ENCODE measurements at regions not wholly inside any gene's neighbourhood (a gene's known extent, or its start where the extent isn't known, plus 50 kb on each side); places are given as distances from the start of the nearest gene placed in this dataset.

DNA sequence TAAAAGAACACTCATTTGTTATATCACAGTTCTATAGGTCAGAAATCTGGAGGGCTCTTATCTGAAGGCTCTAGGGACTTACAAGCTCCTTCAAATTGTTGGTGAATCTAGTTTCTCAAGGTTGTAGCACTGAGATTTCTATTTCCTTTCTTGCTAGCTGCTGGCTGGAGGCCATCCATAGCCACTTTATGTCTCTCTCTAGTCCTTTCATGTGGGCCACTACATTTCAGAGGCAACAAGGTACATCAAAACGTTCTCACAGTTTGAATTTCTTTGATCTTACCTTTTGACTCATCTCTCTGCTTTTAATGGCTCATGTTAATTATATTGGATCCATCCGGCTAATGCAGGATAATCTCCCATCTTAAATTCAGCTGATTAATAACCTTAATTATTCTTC lies 286.8 kb downstream of the DIO2 start:
- no TSS peak for BruUV-seq (replicated peaks)
- H3K9me3 Mint-ChIP-seq (ENCODE audit: low read depth, unreplicated experiment), result peaks cover 16% of the 10 kb centered on the region
- intact Hi-C loops (cut with micrococcal nuclease; ENCODE audit: unreplicated experiment), result no loop called here
- no peak overlapping the region for H3K4me3 Mint-ChIP-seq (ENCODE audit: low read depth, unreplicated experiment)
- CTCF ChIA-PET, result no interaction called here
- H3K4me1 Mint-ChIP-seq (ENCODE audit: low read depth, unreplicated experiment), result no peaks in the 10 kb centered on the region
- peaks cover 21% of the 10 kb centered on the region for H3K27me3 Mint-ChIP-seq (ENCODE audit: unreplicated experiment)
- no peak for DNase-seq
- TF ChIP-seq, protein P1, sequence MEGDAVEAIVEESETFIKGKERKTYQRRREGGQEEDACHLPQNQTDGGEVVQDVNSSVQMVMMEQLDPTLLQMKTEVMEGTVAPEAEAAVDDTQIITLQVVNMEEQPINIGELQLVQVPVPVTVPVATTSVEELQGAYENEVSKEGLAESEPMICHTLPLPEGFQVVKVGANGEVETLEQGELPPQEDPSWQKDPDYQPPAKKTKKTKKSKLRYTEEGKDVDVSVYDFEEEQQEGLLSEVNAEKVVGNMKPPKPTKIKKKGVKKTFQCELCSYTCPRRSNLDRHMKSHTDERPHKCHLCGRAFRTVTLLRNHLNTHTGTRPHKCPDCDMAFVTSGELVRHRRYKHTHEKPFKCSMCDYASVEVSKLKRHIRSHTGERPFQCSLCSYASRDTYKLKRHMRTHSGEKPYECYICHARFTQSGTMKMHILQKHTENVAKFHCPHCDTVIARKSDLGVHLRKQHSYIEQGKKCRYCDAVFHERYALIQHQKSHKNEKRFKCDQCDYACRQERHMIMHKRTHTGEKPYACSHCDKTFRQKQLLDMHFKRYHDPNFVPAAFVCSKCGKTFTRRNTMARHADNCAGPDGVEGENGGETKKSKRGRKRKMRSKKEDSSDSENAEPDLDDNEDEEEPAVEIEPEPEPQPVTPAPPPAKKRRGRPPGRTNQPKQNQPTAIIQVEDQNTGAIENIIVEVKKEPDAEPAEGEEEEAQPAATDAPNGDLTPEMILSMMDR (IDR thresholded peaks at IDR 0.05; ENCODE audit: unreplicated experiment), result no peak
- H3K36me3 Mint-ChIP-seq (ENCODE audit: insufficient read depth, unreplicated experiment), result no peaks in the 10 kb centered on the region
- H3K27ac Mint-ChIP-seq (ENCODE audit: unreplicated experiment), result no peak overlapping the region

DNA sequence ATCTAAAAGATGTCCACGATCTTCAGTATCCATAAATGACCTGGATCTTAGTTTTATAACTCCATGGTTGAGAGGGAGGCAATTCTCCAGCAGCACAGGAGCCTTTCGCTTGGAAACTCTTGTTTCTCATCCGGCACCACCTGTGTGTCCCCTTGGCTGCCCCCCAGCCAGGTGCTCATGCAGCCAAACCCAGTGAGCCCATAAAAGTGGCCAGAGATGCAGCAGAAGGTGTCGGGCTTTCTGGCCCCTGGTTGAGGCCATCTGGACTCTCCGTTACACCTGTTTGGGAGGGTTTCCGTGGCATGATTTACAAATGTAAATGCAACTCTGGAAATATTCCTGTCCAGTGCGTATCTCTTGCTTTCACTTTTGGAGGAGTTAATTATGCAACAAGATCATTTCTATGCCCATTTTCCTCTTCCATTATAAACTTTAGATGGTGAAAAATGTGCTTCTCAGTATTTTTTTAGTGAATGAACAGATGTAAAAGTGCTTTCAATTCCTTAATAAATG lies 291.1 kb downstream of the DIO2 start:
- Mint-ChIP-seq H3K4me3 (ENCODE audit: low read depth, unreplicated experiment) (no peak overlapping the region), H3K9me3 (ENCODE audit: low read depth, unreplicated experiment) (peaks cover 11% of the 10 kb centered on the region), H3K4me1 (ENCODE audit: low read depth, unreplicated experiment) (no peaks in the 10 kb centered on the region), H3K27ac (ENCODE audit: unreplicated experiment) (no peak overlapping the region), H3K36me3 (ENCODE audit: insufficient read depth, unreplicated experiment) (no peaks in the 10 kb centered on the region), H3K27me3 (ENCODE audit: unreplicated experiment) (peaks cover 25% of the 10 kb centered on the region)
- DNase-seq, result no peak
- TF ChIP-seq, protein P1 (IDR thresholded peaks at IDR 0.05; ENCODE audit: unreplicated experiment), result no peak
- CTCF ChIA-PET, result no interaction called here
- intact Hi-C loops (cut with micrococcal nuclease; ENCODE audit: unreplicated experiment), result no loop called here
- BruUV-seq (replicated peaks), result no TSS peak

All from Calu3 (cell line).